Neural progenitor cell (in vitro differentiated cells): ENCODE measurements at regions not wholly inside any gene's neighbourhood (a gene's known extent, or its start where the extent isn't known, plus 50 kb on each side); places are given as distances from the start of the nearest gene placed in this dataset.

Source experiments
- CTCF ChIP-seq: fragments of 200-600 bp; sonication (generic); IDR thresholded peaks from 2 replicates; pipeline ENCODE4 v1.5.1; 2017; ENCODE audit warnings: antibody characterized with exemption, mild to moderate bottlenecking
- EZH2 ChIP-seq: fragments of 200-600 bp; sonication (generic); IDR thresholded peaks from 2 replicates; pipeline ENCODE4 v1.6.1; 2017; ENCODE audit warnings: antibody characterized with exemption, mild to moderate bottlenecking, moderate library complexity
- EZH2phosphoT487 ChIP-seq: fragments of 200-600 bp; sonication (generic); IDR thresholded peaks from 2 replicates; pipeline ENCODE4 v1.6.1; 2017; ENCODE audit warnings: antibody characterized with exemption

DNA sequence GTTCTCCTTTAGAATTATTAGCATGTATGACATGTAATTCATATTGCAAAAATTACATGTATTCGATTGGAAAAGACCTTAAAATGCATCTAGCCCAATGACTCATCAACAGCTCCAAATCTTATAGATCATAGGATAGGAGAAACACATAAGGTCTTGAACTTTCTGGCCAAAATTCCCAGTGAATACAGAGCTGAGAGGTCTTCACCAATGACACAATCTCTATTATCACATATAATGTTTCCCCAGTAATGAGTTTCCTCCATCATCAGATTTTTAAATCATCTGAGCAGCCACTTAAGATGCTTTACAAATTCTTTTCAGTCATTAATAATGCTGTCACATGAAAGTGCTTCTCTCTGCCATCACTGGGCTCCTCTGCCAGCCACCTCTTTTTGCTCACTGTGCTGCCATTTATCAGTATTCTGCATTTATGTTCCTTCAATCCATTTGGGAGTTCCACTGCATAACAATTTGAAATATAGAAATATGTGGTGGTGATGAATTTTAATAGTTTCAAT, 804.9 kb downstream of the SUCLG1 start:
- no peak for TF ChIP-seq CTCF
- no peak for TF ChIP-seq EZH2
- no peak for TF ChIP-seq EZH2phosphoT487
